Gastrocnemius medialis (tissue), 4 donors: ENCODE measurements at regions not wholly inside any gene's neighbourhood (a gene's known extent, or its start where the extent isn't known, plus 50 kb on each side); places are given as distances from the start of the nearest gene placed in this dataset.

Source experiments
- CTCF ChIP-seq, 5 experiments: fragments of 450-650 bp in 3 of 5; fragments of 200-600 bp in 2 of 5; sonication (generic) in 2 of 5; IDR thresholded peaks in 4 of 5; conservative IDR thresholded peaks in 1 of 5; 1 replicate in 4 of 5; 2 replicates in 1 of 5; pipeline ENCODE4 v1.5.1; 2016 to 2019; ENCODE audit warnings: antibody characterized with exemption in 5 of 5, mild to moderate bottlenecking in 3 of 5, moderate library complexity in 3 of 5
- POLR2A ChIP-seq, 2 donors: fragments of 450-650 bp; IDR thresholded peaks; one replicate each; pipeline ENCODE4 v1.6.1; 2017; ENCODE audit warnings: antibody characterized with exemption in 2 of 2, mild to moderate bottlenecking in 2 of 2, moderate library complexity in 2 of 2

GRCh38 chr2:179331061-179331460 lies 66.4 kb upstream of the SESTD1 start:
- TF ChIP-seq CTCF (IDR thresholded peaks at IDR 0.05 in 4 of 5, conservative IDR thresholded peaks at IDR 0.05 in 1 of 5) (no peak), POLR2A (IDR thresholded peaks at IDR 0.05) (no peak)
